Mononuclear cell (primary cell): ENCODE measurements at regions not wholly inside any gene's neighbourhood (a gene's known extent, or its start where the extent isn't known, plus 50 kb on each side); places are given as distances from the start of the nearest gene placed in this dataset.

Experiments
- H3K27me3 ChIP-seq: 2 replicates; pipeline ENCODE4 v1.6.0; 2011; ENCODE audit warnings: low read length, control low read depth; ENCODE audit not compliant: insufficient read depth
- H3K4me1 ChIP-seq: 2 replicates; pipeline ENCODE4 v1.5.1; 2011; ENCODE audit warnings: mild to moderate bottlenecking, low read length, control low read depth; ENCODE audit not compliant: insufficient read depth
- H3K4me3 ChIP-seq: 2 replicates; pipeline ENCODE4 v1.5.1; 2011; ENCODE audit warnings: mild to moderate bottlenecking, low read length, moderate library complexity
- H3K9me3 ChIP-seq: 2 replicates; pipeline ENCODE4 v1.5.1; 2011; ENCODE audit warnings: low read depth, mild to moderate bottlenecking, control low read depth, low read length

DNA sequence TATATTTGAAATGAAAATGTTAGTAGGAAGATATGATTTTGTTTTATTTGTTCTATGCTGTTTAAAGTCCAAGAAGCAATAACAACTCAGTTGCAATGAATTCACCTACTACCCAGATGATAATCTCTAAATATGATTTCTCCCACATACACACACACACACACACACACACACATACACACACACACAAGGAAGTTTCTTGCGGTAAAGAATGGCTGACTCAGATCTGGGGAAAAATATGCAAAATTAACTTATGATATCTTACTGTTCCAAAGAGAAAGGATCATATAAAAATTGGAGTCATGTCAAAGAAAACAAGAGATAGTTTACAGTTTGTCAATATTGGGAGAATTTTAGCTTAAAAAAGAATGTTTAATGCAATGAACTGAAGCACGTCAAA is 456.7 kb downstream of the SLC16A7 start:
- Histone ChIP-seq H3K27me3 (no peaks in the 10 kb centered on the region), H3K4me1 (no peaks in the 10 kb centered on the region), H3K9me3 (no peaks in the 10 kb centered on the region), H3K4me3 (no peak overlapping the region)

DNA sequence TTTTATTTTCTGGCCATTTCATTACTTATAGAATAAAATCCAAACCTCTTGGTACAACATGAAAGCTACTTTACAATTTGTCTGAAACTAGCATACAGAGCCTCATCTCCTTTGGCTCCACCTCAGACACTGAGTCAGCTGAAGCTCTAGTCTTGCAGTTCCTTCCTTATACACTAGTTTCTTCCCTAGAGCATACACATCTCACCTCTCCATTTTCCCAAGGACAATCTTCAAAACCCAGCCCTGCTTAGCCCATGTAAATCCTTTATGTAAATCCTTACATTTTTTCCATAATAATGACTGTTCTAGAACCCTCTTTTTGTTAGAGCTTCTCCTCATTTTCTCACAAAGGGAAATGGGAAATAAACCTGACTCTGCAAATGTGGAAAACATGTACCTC is 463.4 kb downstream of the SLC16A7 start:
- no peak overlapping the region for H3K4me3 ChIP-seq
- no peaks in the 10 kb centered on the region for H3K27me3 ChIP-seq

DNA sequence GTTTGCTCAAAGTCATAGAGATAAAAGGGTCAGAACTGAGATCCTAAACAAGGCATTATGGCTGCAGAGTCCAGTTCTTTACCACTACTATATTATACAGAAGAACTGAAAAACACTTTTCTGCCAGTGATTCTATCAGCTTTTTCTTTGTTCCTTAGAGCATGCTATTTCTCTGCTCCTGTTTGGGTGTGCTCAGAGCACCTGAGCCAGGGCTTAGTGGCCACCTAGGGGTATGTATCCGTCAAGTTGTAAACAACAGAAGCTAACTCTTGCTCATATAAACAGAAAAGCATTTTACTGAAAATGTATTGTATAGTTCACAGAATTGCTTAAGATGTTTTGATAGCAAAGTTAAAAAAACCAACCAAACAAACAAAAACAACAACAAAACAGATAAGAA is 470.8 kb downstream of the SLC16A7 start:
- H3K4me3 ChIP-seq, result no peak overlapping the region

More for the DNA sequence above, 463.4 kb downstream of the SLC16A7 start:
- Histone ChIP-seq H3K4me1 (no peaks in the 10 kb centered on the region), H3K9me3 (no peaks in the 10 kb centered on the region)

DNA sequence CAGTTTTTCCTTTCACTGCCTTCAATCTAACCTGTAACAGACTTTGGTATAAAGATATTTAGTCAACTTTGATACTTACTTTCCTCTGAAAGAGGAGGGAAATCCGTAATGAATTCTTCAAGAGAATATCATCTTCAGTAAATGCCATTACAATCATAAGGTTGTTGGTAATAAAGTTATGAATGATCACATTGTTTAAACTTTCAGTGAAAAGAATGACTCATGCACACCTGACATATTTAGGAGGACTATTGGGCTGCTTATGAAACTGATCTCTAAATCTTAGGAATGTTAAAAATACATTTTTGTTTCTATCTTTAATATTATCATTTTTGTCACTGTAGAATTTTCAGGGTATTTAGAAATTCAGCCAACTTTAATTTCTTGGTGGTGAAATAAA is 474.7 kb downstream of the SLC16A7 start:
- Histone ChIP-seq H3K4me3 (no peak overlapping the region), H3K27me3 (no peaks in the 10 kb centered on the region), H3K9me3 (no peaks in the 10 kb centered on the region), H3K4me1 (no peaks in the 10 kb centered on the region)

More for the DNA sequence above, 470.8 kb downstream of the SLC16A7 start:
- no peaks in the 10 kb centered on the region for H3K27me3 ChIP-seq
- no peaks in the 10 kb centered on the region for H3K4me1 ChIP-seq
- H3K9me3 ChIP-seq, result no peaks in the 10 kb centered on the region

DNA sequence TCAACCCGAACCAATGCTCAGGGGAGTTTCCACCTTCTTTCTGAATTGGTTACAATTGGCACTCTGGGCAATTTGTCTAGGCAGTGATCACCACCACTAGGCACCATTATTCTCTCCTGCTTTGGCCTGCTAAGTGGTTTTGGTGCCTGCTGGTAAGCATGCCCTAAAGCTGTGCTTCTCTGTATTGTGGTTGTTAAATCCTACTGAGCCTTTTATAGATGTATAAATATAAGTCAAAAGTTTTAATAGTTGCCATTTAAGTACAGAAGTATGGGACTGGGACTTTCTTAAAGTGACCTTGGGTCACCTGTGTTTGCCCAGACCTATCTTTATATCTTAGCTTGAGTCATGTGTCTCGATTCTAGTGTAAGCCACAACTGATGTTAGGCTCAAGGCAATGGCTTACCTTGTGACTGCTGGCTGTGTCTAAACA is 475.9 kb downstream of the SLC16A7 start:
- Histone ChIP-seq H3K4me3 (no peak overlapping the region), H3K4me1 (no peaks in the 10 kb centered on the region), H3K9me3 (no peaks in the 10 kb centered on the region), H3K27me3 (no peaks in the 10 kb centered on the region)

DNA sequence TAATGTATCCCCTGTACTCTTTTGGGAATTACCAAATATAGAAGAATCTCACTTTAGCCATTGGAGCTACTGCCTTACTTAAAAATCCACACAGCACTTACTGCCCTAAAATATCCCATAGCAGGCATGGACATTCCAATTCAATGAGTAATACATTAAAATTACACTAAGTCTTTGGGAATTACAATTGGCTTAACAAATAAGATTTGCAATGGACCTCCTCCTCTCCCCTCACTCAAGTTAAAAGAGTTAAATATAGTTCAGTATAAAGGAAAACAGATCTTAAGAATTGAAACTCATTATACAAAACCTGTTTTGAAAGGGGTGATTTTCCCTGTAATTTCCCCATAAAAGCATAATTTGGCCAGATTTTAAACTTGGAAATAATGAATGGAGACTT is 477.1 kb downstream of the SLC16A7 start:
- Histone ChIP-seq H3K4me3 (no peak overlapping the region), H3K4me1 (no peaks in the 10 kb centered on the region), H3K27me3 (no peaks in the 10 kb centered on the region)

DNA sequence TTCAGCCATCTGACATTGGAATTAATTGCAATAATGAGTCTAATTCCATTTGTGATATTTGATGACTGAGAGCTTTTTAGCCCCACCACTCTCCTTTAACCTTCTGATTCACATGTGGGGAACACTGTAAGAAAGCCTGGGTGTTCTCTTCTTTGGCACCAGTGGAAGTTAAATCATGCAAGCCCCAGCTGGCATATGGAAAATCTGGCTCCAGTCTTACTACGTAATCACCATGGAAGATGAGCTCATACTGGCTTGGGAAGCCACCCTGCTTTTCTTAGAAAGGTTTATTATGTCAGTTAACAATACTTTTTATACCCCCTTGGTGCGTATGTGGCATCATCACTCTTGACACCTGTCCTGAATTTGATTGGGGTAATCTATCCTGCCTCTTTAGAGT is 479.3 kb downstream of the SLC16A7 start:
- no peaks in the 10 kb centered on the region for H3K4me1 ChIP-seq
- no peaks in the 10 kb centered on the region for H3K9me3 ChIP-seq
- no peaks in the 10 kb centered on the region for H3K27me3 ChIP-seq
- no peak overlapping the region for H3K4me3 ChIP-seq

More for the DNA sequence above, 477.1 kb downstream of the SLC16A7 start:
- no peaks in the 10 kb centered on the region for H3K9me3 ChIP-seq

DNA sequence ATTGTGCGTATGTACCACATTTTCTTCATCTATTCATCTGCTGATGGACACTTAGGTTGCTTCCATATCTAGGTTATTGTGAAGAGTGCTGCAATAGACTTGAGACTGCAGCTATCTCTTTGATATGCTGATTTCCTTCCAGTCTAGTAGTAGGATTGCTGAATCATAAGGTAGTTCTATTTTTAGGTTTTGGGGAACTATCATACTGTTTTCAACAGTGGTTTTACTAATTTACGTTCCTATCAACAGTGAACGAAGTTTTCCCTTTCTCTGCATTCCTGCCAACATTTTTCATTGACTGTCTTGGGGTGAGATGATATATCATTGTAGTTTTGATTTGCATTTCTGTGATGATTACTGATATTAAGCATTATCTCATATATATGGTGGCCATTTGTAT is 482.2 kb downstream of the SLC16A7 start:
- no peak overlapping the region for H3K4me3 ChIP-seq

DNA sequence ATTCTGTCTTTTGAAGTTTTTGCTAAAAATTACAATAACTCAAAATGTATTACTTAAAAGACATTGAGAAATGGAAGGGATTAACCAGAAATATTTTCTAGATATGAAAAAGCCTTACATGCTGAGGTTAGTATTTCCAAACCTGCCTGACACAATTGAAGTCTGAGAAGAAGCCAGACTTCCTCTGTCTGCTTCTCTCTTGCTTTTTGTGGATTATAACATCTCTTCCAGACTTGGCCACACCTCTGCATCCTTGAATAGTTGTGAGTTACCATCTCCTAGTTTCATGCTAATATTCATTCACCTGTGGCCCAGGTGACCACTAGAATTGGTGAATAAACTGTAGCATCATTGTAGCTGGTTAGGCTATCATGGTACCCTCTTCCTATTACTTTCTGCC is 497.6 kb downstream of the SLC16A7 start:
- Histone ChIP-seq H3K27me3 (no peaks in the 10 kb centered on the region), H3K9me3 (no peaks in the 10 kb centered on the region), H3K4me3 (no peak overlapping the region), H3K4me1 (no peaks in the 10 kb centered on the region)

More for the DNA sequence above, 482.2 kb downstream of the SLC16A7 start:
- Histone ChIP-seq H3K4me1 (no peaks in the 10 kb centered on the region), H3K9me3 (no peaks in the 10 kb centered on the region), H3K27me3 (no peaks in the 10 kb centered on the region)

DNA sequence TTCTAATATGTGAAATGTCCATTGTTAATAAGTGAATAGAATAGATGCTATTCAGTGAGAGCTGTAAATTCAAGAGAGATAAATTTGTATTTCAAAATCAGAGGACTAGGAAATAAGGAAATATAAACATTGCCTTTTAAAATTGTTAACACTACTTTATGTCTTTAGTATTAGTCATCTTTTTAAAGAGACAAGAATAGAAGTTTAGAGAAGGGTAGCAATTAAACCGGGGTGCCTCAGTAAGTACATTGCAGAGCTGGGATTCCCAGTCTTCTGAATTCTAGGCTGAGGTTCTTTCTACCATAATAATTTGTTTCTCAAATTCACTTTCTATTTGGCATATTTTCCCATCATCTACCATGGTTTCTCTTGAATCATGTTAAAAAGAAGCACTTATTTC is 498.6 kb downstream of the SLC16A7 start:
- Histone ChIP-seq H3K9me3 (no peaks in the 10 kb centered on the region), H3K4me1 (no peaks in the 10 kb centered on the region), H3K4me3 (no peak overlapping the region), H3K27me3 (no peaks in the 10 kb centered on the region)

DNA sequence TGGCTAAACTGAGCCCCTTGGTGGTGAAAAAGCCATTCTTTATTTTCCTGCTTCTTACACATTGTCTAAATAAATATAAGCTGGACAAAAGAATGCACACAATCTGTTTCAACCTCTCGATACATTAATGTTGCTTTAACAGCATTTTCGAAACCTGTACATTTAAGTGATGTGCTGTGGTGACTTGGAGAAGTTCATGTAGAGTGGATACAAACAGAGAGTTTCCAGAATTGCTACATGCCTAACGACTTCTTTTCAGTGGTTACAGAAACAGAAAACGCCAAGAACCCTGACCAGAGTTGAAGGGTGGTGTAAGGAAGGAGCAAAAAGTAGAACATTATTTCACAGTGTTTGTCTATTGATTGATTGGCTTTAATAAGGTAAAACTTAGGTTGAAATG is 500.9 kb downstream of the SLC16A7 start:
- H3K4me3 ChIP-seq, result no peak overlapping the region
- peaks cover 9% of the 10 kb centered on the region for H3K9me3 ChIP-seq

DNA sequence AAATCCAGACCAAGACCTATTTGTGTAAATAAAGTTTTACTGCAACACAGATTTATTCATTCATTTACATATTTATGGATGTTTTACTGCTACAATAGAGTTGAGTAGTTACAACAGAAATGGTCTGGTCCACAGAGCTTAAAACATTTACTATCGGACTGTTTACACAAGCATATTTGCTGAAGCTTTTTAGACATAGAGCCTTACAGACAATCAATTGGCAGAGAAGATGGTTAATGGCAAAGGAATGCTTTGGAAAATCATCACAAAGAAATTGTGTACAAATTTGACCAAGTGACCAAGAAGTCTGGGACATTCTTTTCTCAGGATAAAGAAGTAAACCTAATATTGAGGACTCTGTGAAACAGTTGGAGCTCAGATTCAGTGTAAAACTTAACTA is 504.3 kb downstream of the SLC16A7 start:
- peaks cover 9% of the 10 kb centered on the region for H3K9me3 ChIP-seq

More for the DNA sequence above, 500.9 kb downstream of the SLC16A7 start:
- Histone ChIP-seq H3K4me1 (no peaks in the 10 kb centered on the region), H3K27me3 (no peaks in the 10 kb centered on the region)

DNA sequence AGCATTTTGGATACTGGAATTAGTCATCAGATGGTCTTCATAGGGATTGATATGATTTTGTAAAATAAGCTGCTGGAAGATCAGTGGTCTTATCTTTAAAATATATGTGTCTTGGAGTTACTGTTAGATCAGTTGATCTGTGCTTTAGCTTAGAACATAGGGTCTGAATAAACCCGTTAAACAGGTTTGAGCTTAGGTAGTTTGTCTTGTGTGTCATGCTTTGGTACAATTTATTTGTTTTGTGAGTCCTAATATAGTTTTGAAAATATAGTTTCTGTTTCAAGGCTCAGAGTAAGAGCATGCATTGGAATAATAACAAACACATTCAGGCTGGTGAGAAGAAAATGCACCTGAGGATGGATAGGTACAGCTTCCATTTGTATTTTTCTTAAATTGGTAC is 505.0 kb downstream of the SLC16A7 start:
- H3K9me3 ChIP-seq, result peaks cover 9% of the 10 kb centered on the region
- no peaks in the 10 kb centered on the region for H3K4me1 ChIP-seq
- no peaks in the 10 kb centered on the region for H3K27me3 ChIP-seq
- H3K4me3 ChIP-seq, result no peak overlapping the region

More for the DNA sequence above, 504.3 kb downstream of the SLC16A7 start:
- no peaks in the 10 kb centered on the region for H3K4me1 ChIP-seq
- no peaks in the 10 kb centered on the region for H3K27me3 ChIP-seq
- no peak overlapping the region for H3K4me3 ChIP-seq

DNA sequence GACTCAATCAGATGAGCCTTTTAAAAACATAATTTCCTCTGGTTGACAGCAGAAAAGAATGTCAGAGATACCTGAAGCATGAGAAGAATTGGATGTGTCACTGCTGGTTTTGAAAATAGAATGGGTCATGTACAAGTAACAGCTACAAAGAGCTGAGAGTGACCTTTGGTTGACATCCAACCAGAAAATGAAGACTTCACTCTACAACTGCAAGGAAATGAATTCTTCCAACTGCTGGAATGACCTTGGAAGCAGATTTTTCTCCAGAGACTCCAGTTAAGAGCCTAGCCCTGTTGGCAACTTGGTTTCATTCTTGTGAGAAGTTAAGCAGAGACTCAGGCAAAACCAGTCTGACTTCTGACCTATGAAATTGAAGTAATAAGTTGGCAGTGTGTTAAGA is 505.9 kb downstream of the SLC16A7 start:
- Histone ChIP-seq H3K27me3 (no peaks in the 10 kb centered on the region), H3K4me1 (no peaks in the 10 kb centered on the region), H3K9me3 (peaks cover 9% of the 10 kb centered on the region), H3K4me3 (no peak overlapping the region)

DNA sequence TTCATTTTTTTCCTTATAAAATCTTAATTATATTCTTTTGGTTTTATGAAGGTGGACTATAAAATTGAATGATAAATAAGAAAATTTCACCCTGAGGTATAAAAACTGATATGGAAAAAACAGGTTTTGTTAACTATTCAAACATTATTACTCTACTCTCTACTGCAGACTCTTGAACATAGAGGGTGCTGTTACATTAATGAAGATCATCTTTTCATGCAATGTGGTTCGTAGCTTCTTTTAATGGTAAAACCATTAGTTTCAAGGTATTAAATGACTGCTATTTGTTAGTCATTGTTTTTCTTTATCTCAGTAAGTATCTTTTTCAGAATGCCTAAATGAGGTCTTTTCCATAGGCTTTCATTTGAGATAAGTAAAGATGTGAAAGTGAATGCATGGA is 510.4 kb downstream of the SLC16A7 start:
- H3K4me1 ChIP-seq, result no peaks in the 10 kb centered on the region

DNA sequence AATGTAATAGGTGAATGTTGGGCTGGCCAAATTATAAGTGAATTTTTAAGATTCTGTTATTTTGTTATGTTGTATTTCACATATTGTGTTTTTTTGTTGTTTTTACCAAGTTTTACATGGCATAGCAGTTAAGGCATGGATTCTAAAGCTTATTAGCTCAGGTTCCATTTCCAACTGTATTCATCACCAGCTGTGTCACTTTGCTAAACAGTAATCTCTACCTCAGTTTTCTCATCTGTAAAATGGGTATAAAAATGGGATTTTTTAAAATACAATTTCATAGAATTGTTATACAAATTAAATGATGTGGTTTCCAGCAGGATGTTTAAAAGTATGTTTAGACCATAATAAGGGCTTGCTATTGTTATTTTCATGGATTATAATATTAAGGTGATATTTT is 512.2 kb downstream of the SLC16A7 start:
- Histone ChIP-seq H3K4me3 (no peak overlapping the region), H3K27me3 (no peaks in the 10 kb centered on the region), H3K9me3 (no peaks in the 10 kb centered on the region), H3K4me1 (no peaks in the 10 kb centered on the region)

More for the DNA sequence above, 510.4 kb downstream of the SLC16A7 start:
- H3K4me3 ChIP-seq, result no peak overlapping the region
- no peaks in the 10 kb centered on the region for H3K9me3 ChIP-seq
- no peaks in the 10 kb centered on the region for H3K27me3 ChIP-seq
